ENCODE measurements at regions not wholly inside any gene's neighbourhood (a gene's known extent, or its start where the extent isn't known, plus 50 kb on each side); places are given as distances from the start of the nearest gene placed in this dataset.

DNA sequence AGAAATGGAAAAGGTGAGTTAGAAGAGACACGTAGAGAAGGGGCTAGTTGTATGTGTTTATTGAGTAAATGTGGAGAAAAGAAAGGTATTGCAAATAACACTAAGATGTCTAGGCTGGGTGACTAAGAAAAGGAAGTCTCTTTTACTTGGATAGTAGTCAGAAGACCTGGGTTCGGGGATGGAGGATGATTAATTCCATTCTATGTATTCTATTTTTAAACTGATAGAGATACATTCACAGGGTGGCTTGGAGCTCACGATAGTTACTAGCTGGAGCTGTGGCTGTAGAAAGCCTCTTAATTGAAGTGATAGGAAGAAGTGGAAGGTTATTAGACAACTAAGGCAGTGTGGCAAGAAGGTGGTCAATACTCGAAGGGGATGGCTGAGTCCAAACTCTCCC lies 65.9 kb upstream of the TNIK start:
- TF ChIP-seq, protein P1, sequence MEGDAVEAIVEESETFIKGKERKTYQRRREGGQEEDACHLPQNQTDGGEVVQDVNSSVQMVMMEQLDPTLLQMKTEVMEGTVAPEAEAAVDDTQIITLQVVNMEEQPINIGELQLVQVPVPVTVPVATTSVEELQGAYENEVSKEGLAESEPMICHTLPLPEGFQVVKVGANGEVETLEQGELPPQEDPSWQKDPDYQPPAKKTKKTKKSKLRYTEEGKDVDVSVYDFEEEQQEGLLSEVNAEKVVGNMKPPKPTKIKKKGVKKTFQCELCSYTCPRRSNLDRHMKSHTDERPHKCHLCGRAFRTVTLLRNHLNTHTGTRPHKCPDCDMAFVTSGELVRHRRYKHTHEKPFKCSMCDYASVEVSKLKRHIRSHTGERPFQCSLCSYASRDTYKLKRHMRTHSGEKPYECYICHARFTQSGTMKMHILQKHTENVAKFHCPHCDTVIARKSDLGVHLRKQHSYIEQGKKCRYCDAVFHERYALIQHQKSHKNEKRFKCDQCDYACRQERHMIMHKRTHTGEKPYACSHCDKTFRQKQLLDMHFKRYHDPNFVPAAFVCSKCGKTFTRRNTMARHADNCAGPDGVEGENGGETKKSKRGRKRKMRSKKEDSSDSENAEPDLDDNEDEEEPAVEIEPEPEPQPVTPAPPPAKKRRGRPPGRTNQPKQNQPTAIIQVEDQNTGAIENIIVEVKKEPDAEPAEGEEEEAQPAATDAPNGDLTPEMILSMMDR (IDR thresholded peaks at IDR 0.05; ENCODE audit: insufficient read depth in 1 of 2, low read depth in 1 of 2, low read length in 1 of 2, severe bottlenecking in 1 of 2, unreplicated experiment in 1 of 2): no peak
- Histone ChIP-seq H3K36me3 (ENCODE audit: control insufficient read depth, insufficient read depth, low read length) (no peaks in the 10 kb centered on the region), H3K9me3 (no peaks in the 10 kb centered on the region), H3K4me3 (ENCODE audit: low read depth, low read length) (no peak overlapping the region), H3K27me3 (replicated peaks; ENCODE audit: control insufficient read depth, insufficient read depth, low read length) (no peaks in the 10 kb centered on the region), H3K4me1 (peaks cover 19% of the 10 kb centered on the region)
- no peak for DNase-seq
- H3K27ac Mint-ChIP-seq (ENCODE audit: unreplicated experiment): peak overlapping the region; percentile 23
- ChIA-PET CTCF (no interaction called here), POLR2A (no interaction called here)
- intact Hi-C loops (cut with micrococcal nuclease; ENCODE audit: unreplicated experiment): loop anchor here (5.0 kb wide), 1 partner anchor 64 kb away; the partner anchor contains the start of gene TNIK
- no TSS peak for BruUV-seq (replicated peaks)
- peaks cover 31% of the 10 kb centered on the region for H3K4me1 Mint-ChIP-seq (ENCODE audit: low read depth, unreplicated experiment)
- H3K27me3 Mint-ChIP-seq (ENCODE audit: insufficient read depth, unreplicated experiment): no peaks in the 10 kb centered on the region
- H3K9me3 Mint-ChIP-seq (ENCODE audit: unreplicated experiment): no peaks in the 10 kb centered on the region
- no peaks in the 10 kb centered on the region for H3K36me3 Mint-ChIP-seq (ENCODE audit: insufficient read depth, unreplicated experiment)
- no peak overlapping the region for H3K4me3 Mint-ChIP-seq (ENCODE audit: unreplicated experiment)

DNA sequence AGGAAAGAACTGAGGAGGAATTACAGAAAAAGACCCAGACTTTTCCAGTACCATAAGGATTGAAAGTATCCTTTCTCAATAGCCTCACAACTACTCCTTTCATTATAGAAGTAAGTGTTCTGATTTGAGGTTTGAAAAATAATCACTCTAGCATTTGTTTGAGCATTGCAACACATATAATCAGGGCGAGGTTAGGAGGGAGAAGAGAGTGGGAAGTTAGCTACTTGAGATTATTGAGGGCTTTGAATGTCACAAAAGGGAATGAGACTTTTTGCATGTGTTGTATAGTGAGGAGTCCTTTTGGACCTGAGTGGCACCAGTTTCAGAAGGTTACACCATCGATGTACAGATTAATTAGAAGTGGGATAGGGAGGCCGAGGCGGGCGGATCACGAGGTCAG lies 65.2 kb upstream of the TNIK start:
- ChIA-PET POLR2A (no interaction called here), CTCF (interaction anchor here (0.5 kb wide), 1 partner anchor 11 kb away, joined by 5 read pairs; no protein-coding TSS in a partner anchor)
- no peak for DNase-seq
- Histone ChIP-seq H3K27me3 (replicated peaks; ENCODE audit: control insufficient read depth, insufficient read depth, low read length) (no peaks in the 10 kb centered on the region), H3K4me3 (ENCODE audit: low read depth, low read length) (no peak overlapping the region), H3K4me1 (peaks cover 19% of the 10 kb centered on the region), H3K36me3 (ENCODE audit: control insufficient read depth, insufficient read depth, low read length) (no peaks in the 10 kb centered on the region), H3K9me3 (no peaks in the 10 kb centered on the region)
- no peaks in the 10 kb centered on the region for H3K9me3 Mint-ChIP-seq (ENCODE audit: unreplicated experiment)
- peaks cover 31% of the 10 kb centered on the region for H3K4me1 Mint-ChIP-seq (ENCODE audit: low read depth, unreplicated experiment)
- peak overlapping the region; percentile 23 for H3K27ac Mint-ChIP-seq (ENCODE audit: unreplicated experiment)
- H3K4me3 Mint-ChIP-seq (ENCODE audit: unreplicated experiment): no peak overlapping the region
- H3K36me3 Mint-ChIP-seq (ENCODE audit: insufficient read depth, unreplicated experiment): no peaks in the 10 kb centered on the region
- TF ChIP-seq, protein P1 (IDR thresholded peaks at IDR 0.05; ENCODE audit: insufficient read depth in 1 of 2, low read depth in 1 of 2, low read length in 1 of 2, severe bottlenecking in 1 of 2, unreplicated experiment in 1 of 2): no peak
- intact Hi-C loops (cut with micrococcal nuclease; ENCODE audit: unreplicated experiment): loop anchor here (5.0 kb wide), 1 partner anchor 63 kb away; the partner anchor contains the start of gene TNIK
- no peaks in the 10 kb centered on the region for H3K27me3 Mint-ChIP-seq (ENCODE audit: insufficient read depth, unreplicated experiment)
- BruUV-seq (replicated peaks): no TSS peak

DNA sequence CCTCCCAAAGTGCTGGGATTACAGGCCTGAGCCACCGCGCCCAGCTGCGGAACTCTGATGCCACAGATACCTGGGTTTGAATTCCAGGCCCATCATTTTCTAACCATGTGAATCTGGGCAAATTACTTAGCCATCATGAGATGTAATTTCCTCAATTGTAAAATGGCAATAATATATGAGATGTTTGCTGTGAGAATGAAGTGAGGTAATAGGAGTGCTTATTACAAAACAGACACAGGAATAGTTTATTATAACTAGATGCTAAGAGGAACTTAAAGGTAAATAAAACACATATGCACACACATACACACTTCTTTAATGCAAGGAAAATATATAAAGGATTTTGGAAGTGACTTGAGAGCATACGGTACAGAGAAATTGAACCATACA lies 64.7 kb upstream of the TNIK start:
- H3K36me3 ChIP-seq (ENCODE audit: control insufficient read depth, insufficient read depth, low read length): no peaks in the 10 kb centered on the region
- BruUV-seq (replicated peaks): no TSS peak
- Mint-ChIP-seq H3K36me3 (ENCODE audit: insufficient read depth, unreplicated experiment) (no peaks in the 10 kb centered on the region), H3K27ac (ENCODE audit: unreplicated experiment) (no peak overlapping the region), H3K4me1 (ENCODE audit: low read depth, unreplicated experiment) (peaks cover 31% of the 10 kb centered on the region), H3K27me3 (ENCODE audit: insufficient read depth, unreplicated experiment) (no peaks in the 10 kb centered on the region), H3K9me3 (ENCODE audit: unreplicated experiment) (no peaks in the 10 kb centered on the region), H3K4me3 (ENCODE audit: unreplicated experiment) (no peak overlapping the region)
- intact Hi-C loops (cut with micrococcal nuclease; ENCODE audit: unreplicated experiment): loop anchor here (5.0 kb wide), 1 partner anchor 63 kb away; the partner anchor contains the start of gene TNIK
- TF ChIP-seq, protein P1 (IDR thresholded peaks at IDR 0.05; ENCODE audit: insufficient read depth in 1 of 2, low read depth in 1 of 2, low read length in 1 of 2, severe bottlenecking in 1 of 2, unreplicated experiment in 1 of 2): no peak
- no peaks in the 10 kb centered on the region for H3K27me3 ChIP-seq (replicated peaks; ENCODE audit: control insufficient read depth, insufficient read depth, low read length)
- ChIA-PET POLR2A (no interaction called here), CTCF (interaction anchor here (0.5 kb wide), 1 partner anchor 11 kb away, joined by 5 read pairs; no protein-coding TSS in a partner anchor)
- no peaks in the 10 kb centered on the region for H3K9me3 ChIP-seq
- peaks cover 19% of the 10 kb centered on the region for H3K4me1 ChIP-seq
- H3K4me3 ChIP-seq (ENCODE audit: low read depth, low read length): no peak overlapping the region
- DNase-seq: no peak

Measured in Caco-2 (cell line).